HepG2 (cell line): ENCODE measurements at regions not wholly inside any gene's neighbourhood (a gene's known extent, or its start where the extent isn't known, plus 50 kb on each side); places are given as distances from the start of the nearest gene placed in this dataset.

Experiments
- ATAD3A ChIP-seq: sonication (generic); formaldehyde crosslinking; IDR thresholded peaks from 2 replicates; pipeline ENCODE4 v1.4.0; 2020; ENCODE audit warnings: missing genetic modification reagents
- CHD4 ChIP-seq: fragments of 200-600 bp; sonication (generic); IDR thresholded peaks from 2 replicates; pipeline ENCODE4 v1.7.0; 2017; ENCODE audit warnings: mild to moderate bottlenecking, low read length, borderline replicate concordance
- DMAP1 ChIP-seq: IDR thresholded peaks from 2 replicates; pipeline ENCODE4 v1.6.1; 2016
- EHMT2 ChIP-seq: fragments of 200-600 bp; sonication (generic); IDR thresholded peaks from 2 replicates; pipeline ENCODE4 v1.7.0; 2017; ENCODE audit warnings: antibody characterized with exemption, low read depth, low read length, borderline replicate concordance
- FOXK1 ChIP-seq: sonication (generic); formaldehyde crosslinking; IDR thresholded peaks from 2 replicates; pipeline ENCODE4 v1.4.0; 2020; ENCODE audit warnings: low read depth, missing genetic modification reagents, borderline replicate concordance
- GATAD2A ChIP-seq: IDR thresholded peaks from 2 replicates; pipeline ENCODE4 v1.6.1; 2016
- HNRNPH1 ChIP-seq: fragments of 200-400 bp; formaldehyde crosslinking; optimal IDR thresholded peaks from 2 replicates; pipeline ENCODE3; 2017; ENCODE audit warnings: mild to moderate bottlenecking, low read depth, low read length
- HOXD1 ChIP-seq: sonication (generic); formaldehyde crosslinking; IDR thresholded peaks from 2 replicates; pipeline ENCODE4 v1.5.0; 2020; ENCODE audit warnings: missing genetic modification reagents
- JUNB ChIP-seq: sonication (generic); formaldehyde crosslinking; IDR thresholded peaks from 2 replicates; pipeline ENCODE4 v1.8.0; 2022; ENCODE audit warnings: missing genetic modification reagents, mild to moderate bottlenecking, borderline replicate concordance
- MYC ChIP-seq: sonication (generic); formaldehyde crosslinking; IDR thresholded peaks from 2 replicates; pipeline ENCODE4 v1.9.0; 2021; ENCODE audit warnings: missing genetic modification reagents, borderline replicate concordance
- NFIC ChIP-seq: IDR thresholded peaks from 2 replicates; pipeline ENCODE4 v1.6.1; 2012; ENCODE audit warnings: mild to moderate bottlenecking, low read length, inconsistent platforms
- RELA ChIP-seq: sonication (generic); formaldehyde crosslinking; IDR thresholded peaks from 2 replicates; pipeline ENCODE4 v1.4.0; 2020; ENCODE audit warnings: missing genetic modification reagents
- SOX6 ChIP-seq, 2 experiments: fragments of 450-650 bp in 1 of 2; sonication (generic) in 1 of 2; formaldehyde crosslinking in 1 of 2; IDR thresholded peaks; 2 replicates each; pipeline versions ENCODE4 v1.4.0 to v1.6.1; 2017 to 2020; ENCODE audit warnings: antibody characterized with exemption in 1 of 2, mild to moderate bottlenecking in 1 of 2, missing genetic modification reagents in 1 of 2
- SRSF9 ChIP-seq: fragments of 200-400 bp; formaldehyde crosslinking; IDR thresholded peaks from 2 replicates; pipeline ENCODE4 v1.6.1; 2018; ENCODE audit warnings: borderline replicate concordance, mild to moderate bottlenecking, low read depth, low read length; ENCODE audit not compliant: insufficient read depth, poor library complexity, severe bottlenecking
- TOPORS ChIP-seq: sonication (generic); formaldehyde crosslinking; IDR thresholded peaks from 2 replicates; pipeline ENCODE4 v1.8.0; 2023; ENCODE audit warnings: mild to moderate bottlenecking, missing genetic modification reagents
- ZNF20 ChIP-seq: sonication (generic); formaldehyde crosslinking; IDR thresholded peaks from 2 replicates; pipeline ENCODE4 v1.4.0; 2020; ENCODE audit warnings: mild to moderate bottlenecking, moderate library complexity, missing genetic modification reagents
- ZNF264 ChIP-seq: sonication (generic); formaldehyde crosslinking; IDR thresholded peaks from 2 replicates; pipeline ENCODE4 v1.4.0; 2020; ENCODE audit warnings: missing genetic modification reagents
- ZNF687 ChIP-seq: sonication (generic); formaldehyde crosslinking; IDR thresholded peaks from 2 replicates; pipeline ENCODE4 v1.5.1; 2020; ENCODE audit warnings: mild to moderate bottlenecking, missing genetic modification reagents, moderate library complexity
- TF ChIP-seq, protein P1 (sequence below): IDR thresholded peaks from 2 replicates; pipeline ENCODE4 v1.6.1; 2016; ENCODE audit warnings: mild to moderate bottlenecking, missing biosample characterization, missing genetic modification reagents
- TF ChIP-seq, protein P2 (sequence below): sonication (generic); formaldehyde crosslinking; IDR thresholded peaks from 2 replicates; pipeline ENCODE4 v1.4.0; 2020; ENCODE audit warnings: mild to moderate bottlenecking, missing genetic modification reagents
- TF ChIP-seq, protein P3 (sequence below): sonication (generic); formaldehyde crosslinking; IDR thresholded peaks from 2 replicates; pipeline ENCODE4 v1.4.0; 2020; ENCODE audit warnings: missing genetic modification reagents

GRCh38 chr10:78551184-78552005 is 517.4 kb upstream of the ZMIZ1 start (continued):
- TF ChIP-seq SOX6 (IDR thresholded peaks at IDR 0.05) (no peak), SOX6 (CRISPR knock-in tag; IDR thresholded peaks at IDR 0.05) (peak; percentile 52; the same call in 1 of the 2 replicates), RELA (CRISPR knock-in tag) (no peak), MYC (CRISPR knock-in tag) (peak; percentile 60; the same call in 1 of the 2 replicates), HNRNPH1 (no peak), TOPORS (no peak), ZNF20 (no peak), NFIC (0 out of 2 replicates have a peak, but pooled peaks have one; percentile 5), SRSF9 (no peak), GATAD2A (CRISPR knock-in tag) (0 out of 2 replicates have a peak, but pooled peaks have one; percentile 0), ZNF687 (CRISPR knock-in tag) (peak; percentile 74), CHD4 (peak; percentile 85; the same call in 1 of the 2 replicates), FOXK1 (no peak), EHMT2 (no peak), ZNF264 (CRISPR knock-in tag) (peak; percentile 32; the same call in 1 of the 2 replicates), ATAD3A (CRISPR knock-in tag) (no peak), JUNB (CRISPR knock-in tag) (no peak), DMAP1 (0 out of 2 replicates have a peak, but pooled peaks have one; percentile 26), HOXD1 (CRISPR knock-in tag) (no peak)
- TF ChIP-seq, protein P1, sequence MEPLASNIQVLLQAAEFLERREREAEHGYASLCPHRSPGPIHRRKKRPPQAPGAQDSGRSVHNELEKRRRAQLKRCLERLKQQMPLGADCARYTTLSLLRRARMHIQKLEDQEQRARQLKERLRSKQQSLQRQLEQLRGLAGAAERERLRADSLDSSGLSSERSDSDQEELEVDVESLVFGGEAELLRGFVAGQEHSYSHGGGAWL (CRISPR knock-in tag): no peak
- TF ChIP-seq, protein P2, sequence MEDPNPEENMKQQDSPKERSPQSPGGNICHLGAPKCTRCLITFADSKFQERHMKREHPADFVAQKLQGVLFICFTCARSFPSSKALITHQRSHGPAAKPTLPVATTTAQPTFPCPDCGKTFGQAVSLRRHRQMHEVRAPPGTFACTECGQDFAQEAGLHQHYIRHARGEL (CRISPR knock-in tag): no peak
- TF ChIP-seq, protein P3, sequence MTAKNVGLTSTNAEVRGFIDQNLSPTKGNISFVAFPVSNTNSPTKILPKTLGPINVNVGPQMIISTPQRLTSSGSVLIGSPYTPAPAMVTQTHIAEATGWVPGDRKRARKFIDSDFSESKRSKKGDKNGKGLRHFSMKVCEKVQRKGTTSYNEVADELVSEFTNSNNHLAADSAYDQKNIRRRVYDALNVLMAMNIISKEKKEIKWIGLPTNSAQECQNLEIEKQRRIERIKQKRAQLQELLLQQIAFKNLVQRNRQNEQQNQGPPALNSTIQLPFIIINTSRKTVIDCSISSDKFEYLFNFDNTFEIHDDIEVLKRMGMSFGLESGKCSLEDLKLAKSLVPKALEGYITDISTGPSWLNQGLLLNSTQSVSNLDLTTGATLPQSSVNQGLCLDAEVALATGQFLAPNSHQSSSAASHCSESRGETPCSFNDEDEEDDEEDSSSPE: peak; percentile 34; the same call in 1 of the 2 replicates
